HG03469 (cell line): ENCODE measurements at regions not wholly inside any gene's neighbourhood (a gene's known extent, or its start where the extent isn't known, plus 50 kb on each side); places are given as distances from the start of the nearest gene placed in this dataset.

Experiments
- ATAC-seq: cut with Tn5 transposase; IDR thresholded peaks from one replicate; pipeline ENCODE4 v1.9.1; 2021; ENCODE audit warnings: mild to moderate bottlenecking, moderate library complexity, moderate number of reproducible peaks; ENCODE audit not compliant: unreplicated experiment

GRCh38 chr13:104286566-104287290 is 1220.5 kb upstream of the SLC10A2 start:
- ATAC-seq = no peak

GRCh38 chr13:104281910-104282309 is 1215.7 kb upstream of the SLC10A2 start:
- no peak for ATAC-seq

GRCh38 chr13:104270731-104271130 is 1204.5 kb upstream of the SLC10A2 start:
- no peak for ATAC-seq

GRCh38 chr13:104267206-104267811 is 1201.1 kb upstream of the SLC10A2 start:
- no peak for ATAC-seq

GRCh38 chr13:104256701-104257100 is 1190.5 kb upstream of the SLC10A2 start:
- ATAC-seq = no peak

- no peak for ATAC-seq
Measured at GRCh38 chr13:104253063-104253680, 1187.0 kb upstream of the SLC10A2 start.

GRCh38 chr13:104251931-104252330 is 1185.7 kb upstream of the SLC10A2 start:
- ATAC-seq = no peak

GRCh38 chr13:104246955-104247354 is 1180.7 kb upstream of the SLC10A2 start:
- ATAC-seq = no peak

- ATAC-seq = no peak
Measured at GRCh38 chr13:104206450-104207044, 1140.3 kb upstream of the SLC10A2 start.

GRCh38 chr13:104204177-104204576 is 1138.0 kb upstream of the SLC10A2 start:
- ATAC-seq = no peak

GRCh38 chr13:104198801-104199200 is 1132.6 kb upstream of the SLC10A2 start:
- no peak for ATAC-seq

- ATAC-seq = no peak
Measured at GRCh38 chr13:104196611-104197010, 1130.4 kb upstream of the SLC10A2 start.

GRCh38 chr13:104181526-104182231 is 1115.5 kb upstream of the SLC10A2 start:
- ATAC-seq = no peak

GRCh38 chr13:104170980-104171555 is 1104.9 kb upstream of the SLC10A2 start:
- ATAC-seq = no peak

GRCh38 chr13:104163866-104164630 is 1097.8 kb upstream of the SLC10A2 start:
- no peak for ATAC-seq

GRCh38 chr13:104160536-104160935 is 1094.3 kb upstream of the SLC10A2 start:
- ATAC-seq = no peak

GRCh38 chr13:104143760-104144416 is 1077.7 kb upstream of the SLC10A2 start:
- no peak for ATAC-seq

GRCh38 chr13:104140552-104140951 is 1074.3 kb upstream of the SLC10A2 start:
- no peak for ATAC-seq

GRCh38 chr13:104137416-104137815 is 1071.2 kb upstream of the SLC10A2 start:
- ATAC-seq = no peak

- ATAC-seq = no peak
Measured at GRCh38 chr13:104132849-104133248, 1066.6 kb upstream of the SLC10A2 start.
